Renal cortex interstitium (tissue), 11 donors: ENCODE measurements at regions not wholly inside any gene's neighbourhood (a gene's known extent, or its start where the extent isn't known, plus 50 kb on each side); places are given as distances from the start of the nearest gene placed in this dataset.
"Not testable (repeated sequence)": the region's sequence is repeated elsewhere in the genome, so short reads cannot be mapped to it uniquely, and the experiment has no call there.

ENCODE experiments used
- DNase-seq, 11 donors: peaks; one replicate each; pipeline ENCODE4 v3.0.0-alpha.2; 2013; ENCODE audit warnings: low read depth in 9 of 11, low spot score in 4 of 11; ENCODE audit errors: extremely low read depth in 1 of 11

DNA sequence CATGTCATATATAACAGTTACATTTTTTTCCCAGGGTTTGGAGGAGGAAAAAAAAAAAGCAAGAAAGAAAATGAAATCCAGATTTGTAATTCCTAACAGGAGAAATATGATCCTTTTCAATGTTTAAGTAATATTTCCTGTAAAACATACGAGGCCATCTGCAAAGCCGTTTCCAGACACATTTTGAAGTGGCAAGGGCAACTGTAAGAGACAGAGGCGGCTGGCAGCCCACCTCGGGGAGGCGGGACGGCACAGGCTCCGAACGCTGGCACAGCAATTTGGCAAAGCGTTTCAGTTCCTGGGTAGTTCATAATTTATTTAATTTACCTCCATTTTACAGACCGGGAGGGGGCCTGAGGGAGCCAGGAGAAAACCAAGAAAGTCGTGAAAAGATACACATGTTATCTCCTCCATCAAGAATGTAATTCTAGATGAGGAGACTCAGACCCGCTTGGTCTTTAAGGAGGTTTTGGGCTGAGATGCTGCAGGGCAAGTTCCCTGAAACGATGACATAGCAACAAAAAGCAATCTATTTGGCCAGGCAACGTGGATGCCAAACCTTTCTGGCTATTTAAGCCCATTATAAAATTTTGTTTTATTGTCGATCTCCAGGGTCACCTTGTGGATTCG lies 448.5 kb upstream of the MKI67 start:
- no peak for DNase-seq

GRCh38 chr10:128575761-128576160 lies 449.5 kb upstream of the MKI67 start:
- no peak for DNase-seq

GRCh38 chr10:128576336-128576735 lies 450.1 kb upstream of the MKI67 start:
- no peak for DNase-seq

DNA sequence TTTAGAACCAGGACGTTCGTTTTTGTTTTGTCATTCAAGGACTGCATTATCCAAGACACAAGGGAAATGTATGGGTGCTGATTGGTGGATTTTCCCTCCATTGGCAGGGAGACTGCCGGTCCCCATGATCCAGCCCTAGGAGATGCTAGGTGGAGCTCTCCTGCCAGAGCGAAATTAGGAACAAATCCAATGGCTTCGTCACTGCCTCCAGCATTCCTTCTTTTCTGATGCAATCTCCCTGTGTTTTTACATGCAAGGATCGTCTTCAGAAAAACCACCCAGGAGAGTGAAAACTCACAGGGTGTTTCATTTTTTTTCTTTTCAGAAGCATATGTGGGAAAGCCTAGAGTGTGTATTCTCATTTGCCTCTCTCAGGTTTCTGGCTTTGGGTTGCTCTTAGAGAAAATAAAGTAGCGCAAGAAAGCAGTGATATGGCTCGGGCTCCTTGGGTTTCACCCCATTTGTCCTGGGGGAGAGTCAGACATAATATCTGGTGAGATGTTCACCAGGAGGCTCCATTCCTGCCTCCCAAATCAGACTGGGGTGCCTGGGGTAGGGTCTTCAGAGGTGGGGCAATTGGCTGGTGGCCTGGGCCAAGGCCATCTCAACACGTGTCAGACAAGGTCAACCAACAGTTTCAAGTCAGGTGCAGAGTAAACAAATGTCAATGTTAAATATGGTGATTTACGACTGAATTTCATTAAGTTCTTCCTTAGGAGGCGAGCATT lies 450.9 kb upstream of the MKI67 start:
- no peak for DNase-seq

DNA sequence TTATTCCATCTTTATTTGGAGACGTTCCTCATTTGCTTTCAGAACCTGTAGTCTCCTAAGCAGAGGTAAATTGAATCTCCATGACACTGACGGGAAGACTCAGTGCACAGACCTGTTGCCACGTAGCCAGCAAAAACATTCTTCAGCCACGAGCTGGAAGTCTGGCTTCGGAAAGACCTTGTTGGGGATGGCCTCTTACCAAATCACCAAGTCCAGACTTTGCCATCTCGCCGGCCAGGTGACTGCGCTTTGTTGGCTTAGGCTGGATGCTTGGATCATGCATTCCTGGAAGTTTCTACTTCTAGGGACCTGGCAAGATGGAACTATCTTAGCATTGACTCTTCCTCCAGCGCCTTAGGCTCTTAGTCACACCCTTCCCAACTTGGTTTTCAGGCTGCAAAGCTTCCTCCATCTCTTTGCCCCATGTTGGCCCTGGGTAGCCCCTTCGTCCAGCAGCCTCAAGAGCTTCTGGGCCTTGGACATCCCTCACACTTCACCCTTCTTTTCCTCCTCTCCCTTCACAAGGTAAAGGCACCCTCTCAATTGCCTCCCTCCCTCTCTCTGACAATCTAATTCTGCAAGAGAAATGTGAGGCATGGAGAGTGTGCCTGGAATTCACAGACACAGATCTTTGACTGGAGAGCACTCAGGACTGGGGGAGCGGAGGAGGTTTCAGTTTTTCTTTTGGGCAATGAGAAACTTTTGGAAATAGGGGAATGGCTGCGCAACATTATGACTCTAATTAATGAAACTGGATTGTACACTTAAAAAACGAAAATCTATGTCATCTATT lies 451.9 kb upstream of the MKI67 start:
- no peak for DNase-seq

DNA sequence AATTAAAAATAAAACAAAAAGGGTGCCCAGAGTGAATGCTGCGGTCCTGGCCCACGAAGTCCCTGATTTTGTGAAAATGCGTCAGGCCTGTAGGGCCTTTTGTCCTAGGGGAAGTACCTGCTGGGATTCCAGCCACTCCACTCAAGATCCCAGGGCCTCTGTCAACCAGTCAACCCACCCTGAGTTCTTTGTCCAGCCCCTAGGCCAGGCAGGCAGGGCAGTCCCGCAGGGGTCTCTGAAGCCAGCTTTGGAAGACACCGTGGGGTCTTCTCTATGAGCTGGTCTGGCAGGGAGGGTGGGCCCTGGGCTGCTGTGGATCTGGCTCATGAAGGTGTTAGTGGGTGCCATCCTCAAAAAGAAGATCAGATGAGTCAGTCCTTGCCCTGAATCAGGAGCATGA lies 452.5 kb upstream of the MKI67 start:
- no peak for DNase-seq

DNA sequence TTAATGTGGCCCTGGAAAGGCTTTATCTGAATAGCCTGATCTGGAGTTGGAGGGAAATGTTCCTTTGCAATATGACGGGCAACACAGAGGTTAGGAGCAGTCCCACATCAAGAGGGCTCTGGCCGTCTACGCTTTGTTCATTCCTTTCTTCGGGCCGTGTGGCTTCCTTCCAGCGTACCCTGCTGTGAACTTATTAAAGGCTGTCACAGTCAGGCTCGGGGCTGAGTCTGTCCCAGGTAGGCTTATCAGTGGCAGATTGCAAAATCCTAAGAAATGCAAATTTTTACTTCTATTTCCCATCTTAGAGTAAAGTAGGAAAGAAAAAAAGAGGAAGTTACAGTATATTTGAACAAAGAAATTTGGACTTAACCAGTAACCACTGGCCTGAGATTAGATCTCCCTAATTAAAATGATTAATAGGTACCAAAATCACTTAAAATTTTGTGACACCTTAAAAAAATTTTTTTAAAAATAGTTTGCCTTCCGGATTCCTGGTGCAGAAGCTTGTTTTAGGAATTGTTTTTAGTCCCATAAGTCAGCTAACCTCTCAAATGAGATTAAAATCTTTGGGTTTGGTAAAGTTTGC lies 453.1 kb upstream of the MKI67 start:
- DNase-seq = no peak

DNA sequence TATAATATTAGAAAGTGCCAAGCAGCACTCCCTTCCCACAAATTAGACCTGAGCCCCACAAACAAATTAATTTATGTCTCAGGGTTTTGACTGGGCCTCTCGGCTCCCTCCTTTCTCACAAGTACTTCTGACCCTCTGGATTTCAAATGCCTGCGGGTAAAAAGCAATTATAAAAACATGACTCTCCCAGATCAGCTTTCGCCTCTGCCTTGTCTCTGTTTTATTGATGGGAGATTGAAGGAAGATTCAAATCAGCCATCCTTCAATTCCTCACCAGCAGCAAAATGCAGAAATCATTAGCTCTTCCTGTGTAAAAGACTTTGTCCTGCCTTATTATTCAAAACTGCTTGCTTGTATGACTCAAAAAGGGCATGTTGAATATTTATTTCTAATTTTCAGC lies 453.7 kb upstream of the MKI67 start:
- DNase-seq = peak in 1 of 11 donors; percentile 12

- DNase-seq = not testable (repeated sequence)
These were observed 456.9 kb upstream of the MKI67 start for GRCh38 chr10:128583125-128583524.

- DNase-seq = not testable (repeated sequence)
These were observed 460.4 kb upstream of the MKI67 start for GRCh38 chr10:128586599-128586998.

DNA sequence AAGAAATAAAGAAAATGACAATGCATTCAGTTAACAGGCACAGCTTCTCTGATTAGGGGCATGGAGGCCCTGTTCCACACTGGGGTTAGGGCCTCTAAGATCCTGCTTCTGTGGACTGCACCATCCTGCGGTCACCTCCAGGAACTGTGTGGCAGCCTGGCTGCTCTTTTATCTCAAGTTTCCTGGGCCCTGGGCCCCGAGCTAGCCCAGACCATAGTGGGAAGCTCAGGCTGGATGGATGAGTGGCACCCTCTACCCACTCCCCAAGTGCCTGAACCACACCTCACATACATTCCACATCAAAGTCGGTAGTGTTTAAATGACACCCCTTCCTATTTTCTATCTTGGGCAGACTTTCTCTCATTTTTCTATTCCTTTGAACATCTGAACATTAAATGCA lies 461.5 kb upstream of the MKI67 start:
- DNase-seq = no peak

GRCh38 chr10:128588402-128588801 lies 462.2 kb upstream of the MKI67 start:
- no peak for DNase-seq

DNA sequence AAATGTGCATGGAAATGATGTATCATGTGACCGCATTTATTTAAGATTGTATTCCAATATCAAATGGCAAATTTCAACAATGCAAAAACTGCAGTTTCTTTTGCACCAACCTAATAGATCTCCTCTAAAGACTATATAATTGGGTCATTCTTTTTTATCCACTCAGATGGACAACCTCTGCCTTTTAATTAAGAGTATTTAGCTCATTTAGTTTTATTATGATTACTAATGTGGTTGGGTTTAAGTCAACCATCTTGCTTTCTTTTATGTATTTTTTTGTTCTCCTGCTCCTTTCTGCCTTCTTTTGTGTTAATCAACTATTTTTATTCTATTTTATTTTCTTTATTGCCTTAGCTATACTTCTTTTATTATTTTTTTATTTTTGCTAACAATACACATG lies 468.5 kb upstream of the MKI67 start:
- no peak for DNase-seq

DNA sequence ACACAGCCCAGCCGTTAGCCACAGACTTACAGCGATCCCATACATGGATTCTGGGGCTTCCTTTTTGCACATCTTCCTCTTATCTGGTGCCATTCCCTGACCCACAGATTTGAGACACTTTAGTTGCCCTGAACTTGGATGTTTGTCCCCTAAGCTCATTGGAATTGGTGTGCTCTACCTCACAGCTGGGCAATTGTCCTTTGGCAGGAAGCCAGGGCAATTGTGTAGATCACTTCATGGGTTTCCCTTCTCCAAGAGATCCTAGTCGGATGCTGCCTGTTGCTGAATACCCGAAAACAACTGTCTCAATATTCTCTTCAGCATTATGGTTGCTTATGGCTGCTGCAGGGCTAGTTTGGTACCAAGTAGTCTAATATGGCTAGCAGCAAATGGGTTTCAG lies 470.7 kb upstream of the MKI67 start:
- DNase-seq = no peak

DNA sequence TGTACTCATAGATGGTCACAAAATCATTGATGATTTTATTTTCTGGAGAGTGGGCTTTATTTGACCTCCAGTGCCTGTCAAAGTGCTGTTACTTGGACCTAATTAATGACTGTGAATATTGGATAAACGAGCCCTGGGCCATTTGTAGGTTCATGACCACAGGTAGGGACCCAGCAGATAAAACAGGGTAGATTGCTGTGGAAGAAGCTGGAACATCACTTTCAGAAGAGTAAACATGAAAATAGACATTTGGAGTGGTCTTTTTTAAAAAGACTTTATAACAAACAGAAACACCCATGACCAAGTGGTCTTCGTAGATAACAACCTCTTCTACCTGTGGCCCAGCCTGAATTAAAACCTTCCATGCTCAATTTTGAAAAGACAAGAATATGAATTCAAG lies 472.8 kb upstream of the MKI67 start:
- DNase-seq = no peak

DNA sequence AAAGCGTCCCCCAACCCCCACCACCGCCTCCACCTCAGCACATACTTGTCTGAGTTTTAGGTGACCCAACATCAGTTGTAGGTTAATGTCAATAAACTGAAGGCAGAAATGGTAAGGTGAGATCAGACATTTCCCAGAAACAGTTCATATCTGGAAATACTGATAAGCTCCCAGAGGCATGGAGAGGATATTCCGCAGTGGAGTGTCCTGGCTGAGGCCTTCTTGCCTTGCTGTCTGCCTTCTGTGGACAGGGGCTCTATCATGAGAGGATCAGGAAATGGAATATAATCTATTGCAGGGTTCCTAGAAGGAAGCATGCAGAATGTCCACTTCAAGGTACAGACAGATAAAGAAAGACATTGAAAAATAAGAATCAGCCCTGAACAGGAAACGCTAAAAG lies 473.3 kb upstream of the MKI67 start:
- DNase-seq = no peak

- DNase-seq = no peak
These were observed 476.0 kb upstream of the MKI67 start for GRCh38 chr10:128602183-128602582.

DNA sequence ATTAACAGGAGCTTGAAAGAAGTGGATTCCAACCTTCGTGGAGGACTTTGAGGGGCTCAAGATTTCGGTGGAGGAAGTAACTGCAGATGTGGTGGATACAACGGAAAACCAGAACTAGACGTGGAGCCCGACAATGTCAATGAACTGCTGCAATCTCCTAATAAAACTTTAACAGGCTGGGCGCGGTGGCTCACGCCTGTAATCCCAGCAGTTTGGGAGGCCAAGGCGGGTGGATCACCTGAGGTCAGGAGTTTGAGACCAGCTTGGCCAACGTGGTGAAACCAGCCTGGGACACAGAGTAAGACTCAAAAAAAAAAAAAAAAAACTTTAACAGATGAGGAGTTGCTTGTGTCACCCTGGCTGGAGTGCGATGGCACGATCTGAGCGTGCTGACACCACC lies 477.8 kb upstream of the MKI67 start:
- DNase-seq = no peak

GRCh38 chr10:128605180-128605579 lies 479.0 kb upstream of the MKI67 start:
- DNase-seq = no peak

DNA sequence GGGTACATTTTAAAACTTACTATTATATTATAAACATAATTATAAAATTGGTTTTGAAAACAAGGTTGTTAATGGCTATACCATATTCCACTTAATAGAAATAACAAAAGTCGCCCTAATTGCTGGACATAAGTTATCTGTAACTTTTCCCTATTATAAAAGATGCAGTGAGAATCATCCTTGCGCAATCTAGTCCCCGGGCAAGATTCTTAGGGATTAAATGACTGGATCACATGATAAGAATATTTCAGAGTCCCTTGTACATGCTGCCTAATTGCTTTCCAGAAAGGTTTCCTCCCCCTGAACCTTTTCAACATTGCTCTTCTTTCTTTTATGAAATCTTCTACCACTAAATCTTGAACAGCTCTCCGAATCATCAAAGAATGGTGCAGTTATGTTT lies 479.8 kb upstream of the MKI67 start:
- no peak for DNase-seq
